ENCODE measurements at regions not wholly inside any gene's neighbourhood (a gene's known extent, or its start where the extent isn't known, plus 50 kb on each side); places are given as distances from the start of the nearest gene placed in this dataset.
"Not testable (repeated sequence)": the region's sequence is repeated elsewhere in the genome, so short reads cannot be mapped to it uniquely, and the experiment has no call there.

- H3K27me3 ChIP-seq, result no peaks in the 10 kb centered on the region; the same call in 1 of the 2 replicates
- H3K27ac ChIP-seq, result no peak overlapping the region
- H3K36me3 ChIP-seq, result no peaks in the 10 kb centered on the region
Observed at GRCh38 chr2:88396209-88396608, 56.3 kb downstream of the FOXI3 start.

GRCh38 chr2:88377641-88377991 lies 74.9 kb downstream of the FOXI3 start:
- no peak for DNase-seq
- H3K27ac ChIP-seq, result no peak overlapping the region
- no peak overlapping the region for H3K4me3 ChIP-seq
- no peaks in the 10 kb centered on the region for H3K36me3 ChIP-seq
- H3K9me3 ChIP-seq (replicated peaks), result no peaks in the 10 kb centered on the region
- H3K4me1 ChIP-seq, result no peaks in the 10 kb centered on the region
- peaks cover 7% of the 10 kb centered on the region; the same call in 1 of the 2 replicates for H3K27me3 ChIP-seq

More at GRCh38 chr2:88396209-88396608, 56.3 kb downstream of the FOXI3 start:
- Histone ChIP-seq H3K9me3 (replicated peaks) (no peaks in the 10 kb centered on the region), H3K4me3 (no peak overlapping the region), H3K4me1 (no peaks in the 10 kb centered on the region)
- DNase-seq, result no peak

GRCh38 chr2:88372042-88372441 lies 80.5 kb downstream of the FOXI3 start:
- DNase-seq, result no peak
- Histone ChIP-seq H3K36me3 (no peaks in the 10 kb centered on the region), H3K4me3 (no peak overlapping the region), H3K27me3 (peaks cover 7% of the 10 kb centered on the region; the same call in 1 of the 2 replicates), H3K27ac (no peak overlapping the region), H3K4me1 (no peaks in the 10 kb centered on the region), H3K9me3 (replicated peaks) (no peaks in the 10 kb centered on the region)

- H3K36me3 ChIP-seq; DNase-seq; H3K4me1 ChIP-seq; H3K9me3 ChIP-seq (replicated peaks); H3K4me3 ChIP-seq; H3K27ac ChIP-seq; H3K27me3 ChIP-seq: not testable (repeated sequence)
Observed at GRCh38 chr2:88365408-88365807, 87.1 kb downstream of the FOXI3 start.

GRCh38 chr2:88355486-88355885 lies 97.0 kb downstream of the FOXI3 start:
- Histone ChIP-seq H3K36me3 (no peaks in the 10 kb centered on the region), H3K27ac (no peak overlapping the region), H3K4me3 (no peak overlapping the region), H3K4me1 (no peaks in the 10 kb centered on the region), H3K9me3 (replicated peaks) (no peaks in the 10 kb centered on the region), H3K27me3 (no peaks in the 10 kb centered on the region)
- no peak for DNase-seq

DNA sequence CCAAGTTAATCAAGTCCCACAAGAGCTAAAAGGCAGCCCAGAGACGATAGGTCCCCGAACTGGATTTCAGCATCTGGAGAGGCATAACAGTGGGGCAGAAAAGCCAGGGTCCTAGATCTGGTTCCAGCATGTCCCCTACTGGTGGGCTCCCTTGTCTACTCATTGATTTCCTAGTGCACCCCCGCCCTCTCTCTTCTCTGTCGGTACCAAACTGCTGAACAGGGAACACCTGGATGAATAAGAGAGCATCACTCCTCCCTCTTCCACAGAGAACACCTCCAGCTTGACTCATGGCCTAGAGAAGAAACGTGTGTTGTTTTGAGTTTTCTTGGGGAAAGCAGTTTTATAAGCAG lies 101.3 kb downstream of the FOXI3 start:
- no peaks in the 10 kb centered on the region for H3K4me1 ChIP-seq
- no peak for DNase-seq

DNA sequence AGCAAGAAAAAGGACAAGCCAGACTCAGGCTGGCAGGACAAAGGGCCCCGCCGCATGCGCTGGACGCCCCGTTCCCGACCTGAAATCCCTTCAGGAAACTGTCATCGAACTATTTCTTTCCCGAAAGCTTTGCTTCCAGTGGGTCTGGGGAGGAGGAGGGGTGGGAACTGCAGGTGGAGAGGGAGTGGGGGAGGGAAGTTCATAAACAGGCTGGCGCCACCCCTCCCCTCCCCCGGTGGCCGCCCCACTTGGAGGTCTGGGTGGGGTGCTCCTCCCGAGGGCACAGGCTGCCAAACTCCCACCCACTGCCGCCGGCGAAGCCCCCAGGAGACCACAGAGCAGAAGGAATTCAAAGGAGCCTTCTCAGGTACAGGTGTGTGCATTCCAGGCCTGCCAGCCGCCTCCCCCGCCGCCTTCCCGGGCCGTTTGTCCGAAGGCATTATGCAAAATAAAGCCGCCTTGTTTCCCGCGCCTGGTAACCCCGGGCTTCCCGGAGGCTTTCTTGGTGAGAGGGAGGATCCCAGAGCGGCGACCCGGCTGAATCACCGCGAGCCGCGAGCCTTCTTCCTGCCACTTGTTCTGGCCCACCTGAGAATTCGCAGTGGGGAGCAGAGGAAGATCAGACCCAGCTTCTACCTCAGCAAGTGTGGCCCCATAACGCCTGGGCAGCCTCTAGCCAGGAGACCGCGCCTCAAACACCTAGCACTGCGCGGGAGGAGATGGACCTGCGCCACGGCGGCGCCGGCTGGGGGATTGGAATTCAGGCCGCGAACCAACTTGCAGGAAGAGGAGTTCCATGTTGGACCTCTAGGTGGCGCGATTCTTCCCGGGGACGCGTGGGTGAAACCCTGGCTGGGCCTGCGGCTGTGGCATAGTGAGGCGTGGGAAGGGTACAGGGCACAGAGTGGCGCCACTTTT lies 101.9 kb downstream of the FOXI3 start:
- Histone ChIP-seq H3K36me3 (no peaks in the 10 kb centered on the region), H3K27ac (no peak overlapping the region), H3K9me3 (replicated peaks) (no peaks in the 10 kb centered on the region), H3K4me1 (no peaks in the 10 kb centered on the region), H3K4me3 (no peak overlapping the region), H3K27me3 (peaks cover 5% of the 10 kb centered on the region; the same call in 1 of the 2 replicates)
- DNase-seq, result peak; percentile 10 to 11

More for the DNA sequence above, 101.3 kb downstream of the FOXI3 start:
- H3K36me3 ChIP-seq, result no peaks in the 10 kb centered on the region
- H3K4me3 ChIP-seq, result no peak overlapping the region
- H3K27ac ChIP-seq, result no peak overlapping the region
- H3K27me3 ChIP-seq, result peaks cover 5% of the 10 kb centered on the region; the same call in 1 of the 2 replicates
- H3K9me3 ChIP-seq (replicated peaks), result no peaks in the 10 kb centered on the region

- no peak for DNase-seq
- H3K4me3 ChIP-seq, result no peak overlapping the region
- H3K9me3 ChIP-seq (replicated peaks), result no peaks in the 10 kb centered on the region
- no peaks in the 10 kb centered on the region for H3K4me1 ChIP-seq
- H3K36me3 ChIP-seq, result no peaks in the 10 kb centered on the region
- peaks cover 5% of the 10 kb centered on the region; the same call in 1 of the 2 replicates for H3K27me3 ChIP-seq
- no peak overlapping the region for H3K27ac ChIP-seq
Observed at GRCh38 chr2:88345842-88346241, 106.7 kb downstream of the FOXI3 start.

DNA sequence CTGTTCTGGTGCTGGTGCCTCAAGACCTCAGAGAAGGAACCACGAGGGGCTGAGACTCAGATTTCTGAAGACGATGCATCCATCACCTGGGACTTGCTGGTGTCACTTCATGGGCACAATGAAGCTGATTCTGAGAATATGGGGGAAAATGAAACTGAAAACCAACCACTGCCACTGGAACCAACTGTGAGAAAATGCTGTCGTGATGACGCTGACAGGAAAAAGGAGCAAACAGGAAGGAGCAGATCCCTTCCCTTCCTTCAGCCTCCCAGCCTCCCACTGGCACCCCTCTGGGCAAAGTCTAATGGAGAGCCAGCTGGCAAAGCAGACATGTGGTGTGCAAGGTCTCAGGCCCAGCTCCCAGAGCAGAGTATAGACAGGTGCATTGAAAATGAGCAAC lies 109.7 kb downstream of the FOXI3 start:
- Histone ChIP-seq H3K36me3 (no peaks in the 10 kb centered on the region), H3K9me3 (replicated peaks) (no peaks in the 10 kb centered on the region), H3K27ac (no peak overlapping the region), H3K27me3 (peaks cover 3% of the 10 kb centered on the region; the same call in 1 of the 2 replicates), H3K4me3 (no peak overlapping the region), H3K4me1 (no peaks in the 10 kb centered on the region)
- no peak for DNase-seq

DNA sequence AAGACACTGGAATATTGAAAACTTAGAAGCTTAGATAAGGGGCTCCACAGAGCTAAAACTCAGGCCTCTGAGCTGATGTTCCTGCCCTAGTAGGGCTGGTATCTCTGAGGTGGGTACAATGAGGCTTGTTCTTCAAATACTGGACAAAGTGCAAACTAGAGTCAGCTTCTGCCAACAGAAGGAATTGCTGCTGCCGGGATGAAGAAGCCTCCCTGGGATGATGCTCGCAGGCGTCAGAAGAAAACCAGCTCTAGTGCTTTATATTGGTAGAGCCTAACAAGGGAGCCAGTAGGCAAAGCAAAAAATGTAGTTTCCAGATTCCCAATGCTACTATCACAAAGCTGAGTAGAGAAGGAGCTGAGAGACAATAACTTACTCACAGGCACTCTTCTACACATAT lies 118.1 kb downstream of the FOXI3 start:
- H3K4me3 ChIP-seq, result no peak overlapping the region
- H3K27ac ChIP-seq, result no peak overlapping the region
- H3K9me3 ChIP-seq (replicated peaks), result no peaks in the 10 kb centered on the region
- DNase-seq, result no peak
- no peaks in the 10 kb centered on the region for H3K36me3 ChIP-seq
- peaks cover 11% of the 10 kb centered on the region for H3K27me3 ChIP-seq
- H3K4me1 ChIP-seq, result no peaks in the 10 kb centered on the region

- H3K36me3 ChIP-seq, result no peaks in the 10 kb centered on the region
- no peak for DNase-seq
- no peak overlapping the region for H3K27ac ChIP-seq
- no peaks in the 10 kb centered on the region for H3K4me1 ChIP-seq
- no peak overlapping the region for H3K4me3 ChIP-seq
- peaks cover 11% of the 10 kb centered on the region for H3K27me3 ChIP-seq
- no peaks in the 10 kb centered on the region for H3K9me3 ChIP-seq (replicated peaks)
Observed at GRCh38 chr2:88331239-88331638, 121.3 kb downstream of the FOXI3 start.

- peak; percentile 65 to 79 for DNase-seq
- H3K36me3 ChIP-seq, result no peaks in the 10 kb centered on the region
- H3K27ac ChIP-seq, result no peak overlapping the region
- H3K9me3 ChIP-seq (replicated peaks), result no peaks in the 10 kb centered on the region
- H3K4me3 ChIP-seq, result no peak overlapping the region
- no peaks in the 10 kb centered on the region for H3K4me1 ChIP-seq
- peaks cover 11% of the 10 kb centered on the region for H3K27me3 ChIP-seq
Observed at GRCh38 chr2:88329815-88330603, 122.5 kb downstream of the FOXI3 start.

- H3K27ac ChIP-seq, result no peak overlapping the region
- no peaks in the 10 kb centered on the region for H3K4me1 ChIP-seq
- DNase-seq, result no peak
Observed at GRCh38 chr2:88321449-88322248, 130.8 kb downstream of the FOXI3 start.

GRCh38 chr2:88320076-88320773 lies 132.3 kb downstream of the FOXI3 start:
- no peak for DNase-seq
- Histone ChIP-seq H3K27ac (no peak overlapping the region), H3K4me1 (no peaks in the 10 kb centered on the region), H3K36me3 (no peaks in the 10 kb centered on the region), H3K9me3 (replicated peaks) (no peaks in the 10 kb centered on the region), H3K4me3 (no peak overlapping the region), H3K27me3 (no peaks in the 10 kb centered on the region; the same call in 1 of the 2 replicates)

More at GRCh38 chr2:88321449-88322248, 130.8 kb downstream of the FOXI3 start:
- Histone ChIP-seq H3K9me3 (replicated peaks) (no peaks in the 10 kb centered on the region), H3K36me3 (no peaks in the 10 kb centered on the region), H3K4me3 (no peak overlapping the region), H3K27me3 (no peaks in the 10 kb centered on the region; the same call in 1 of the 2 replicates)
